ENCODE measurements at regions not wholly inside any gene's neighbourhood (a gene's known extent, or its start where the extent isn't known, plus 50 kb on each side); places are given as distances from the start of the nearest gene placed in this dataset.

DNA sequence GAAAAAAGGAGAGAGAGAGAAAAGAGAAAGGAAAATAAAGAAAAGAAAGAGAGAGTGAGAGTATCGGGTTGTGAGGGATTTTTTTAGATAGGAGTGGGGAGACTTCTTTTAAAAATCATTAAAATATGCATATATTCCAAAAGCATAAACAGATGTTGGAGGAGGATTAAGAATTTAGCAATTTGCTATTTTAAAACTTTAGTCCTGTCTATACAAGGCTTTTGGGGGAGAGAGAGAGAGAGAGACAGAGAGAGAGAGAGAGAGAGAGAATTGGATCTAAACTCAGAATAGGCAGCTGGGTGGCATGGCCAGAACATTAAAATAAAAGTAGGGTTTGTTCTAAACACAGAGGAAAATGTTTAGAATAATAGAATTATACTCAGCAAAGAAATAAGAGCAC, 72.1 kb downstream of the SOD2 start:
- Histone ChIP-seq H3K27me3 (no peaks in the 10 kb centered on the region), H3K9me3 (peaks cover 0 to 10% (median 8%) of the 10 kb centered on the region in 4 donors), H3K27ac (no peak overlapping the region), H3K36me3 (no peaks in the 10 kb centered on the region), H3K4me1 (no peaks in the 10 kb centered on the region), H3K4me3 (no peak overlapping the region)
- WGBS, 2 donors, result 65 to 89% methylated on average over 1 of the region's 1 CpG
- DNase-seq (no peak), ATAC-seq (ENCODE audit: low FRiP score in 2 of 2) (no peak)
- TF ChIP-seq POLR2AphosphoS5 (IDR thresholded peaks at IDR 0.05) (no peak), POLR2A (IDR thresholded peaks at IDR 0.05) (no peak), EP300 (IDR thresholded peaks at IDR 0.05) (no peak)
- TF ChIP-seq, protein P1, sequence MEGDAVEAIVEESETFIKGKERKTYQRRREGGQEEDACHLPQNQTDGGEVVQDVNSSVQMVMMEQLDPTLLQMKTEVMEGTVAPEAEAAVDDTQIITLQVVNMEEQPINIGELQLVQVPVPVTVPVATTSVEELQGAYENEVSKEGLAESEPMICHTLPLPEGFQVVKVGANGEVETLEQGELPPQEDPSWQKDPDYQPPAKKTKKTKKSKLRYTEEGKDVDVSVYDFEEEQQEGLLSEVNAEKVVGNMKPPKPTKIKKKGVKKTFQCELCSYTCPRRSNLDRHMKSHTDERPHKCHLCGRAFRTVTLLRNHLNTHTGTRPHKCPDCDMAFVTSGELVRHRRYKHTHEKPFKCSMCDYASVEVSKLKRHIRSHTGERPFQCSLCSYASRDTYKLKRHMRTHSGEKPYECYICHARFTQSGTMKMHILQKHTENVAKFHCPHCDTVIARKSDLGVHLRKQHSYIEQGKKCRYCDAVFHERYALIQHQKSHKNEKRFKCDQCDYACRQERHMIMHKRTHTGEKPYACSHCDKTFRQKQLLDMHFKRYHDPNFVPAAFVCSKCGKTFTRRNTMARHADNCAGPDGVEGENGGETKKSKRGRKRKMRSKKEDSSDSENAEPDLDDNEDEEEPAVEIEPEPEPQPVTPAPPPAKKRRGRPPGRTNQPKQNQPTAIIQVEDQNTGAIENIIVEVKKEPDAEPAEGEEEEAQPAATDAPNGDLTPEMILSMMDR (IDR thresholded peaks at IDR 0.05), result no peak

DNA sequence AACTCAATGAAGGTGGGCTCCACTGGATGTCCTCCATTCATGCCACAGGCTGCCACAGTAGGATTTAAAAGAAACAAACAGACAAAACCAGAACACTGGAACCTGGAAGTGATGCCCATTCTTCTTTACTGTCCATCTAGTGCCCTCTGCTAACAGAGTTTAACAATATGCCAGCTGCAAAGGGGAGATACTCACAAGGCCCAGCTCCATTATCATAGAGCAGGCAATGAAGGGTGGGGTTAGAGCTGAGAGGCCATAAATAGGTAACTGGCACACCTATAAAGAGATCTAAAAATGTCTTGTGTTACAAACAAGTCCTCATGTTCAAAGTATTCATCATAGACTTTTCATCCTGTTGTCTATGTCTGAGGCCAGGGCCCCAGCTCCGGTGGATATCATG, 75.6 kb downstream of the SOD2 start:
- 100% methylated on average over 1 of the region's 1 CpG for WGBS, 2 donors
- DNase-seq, result no peak
- peaks cover 0 to 10% (median 8%) of the 10 kb centered on the region in 4 donors for H3K9me3 ChIP-seq
- no peak overlapping the region for H3K4me3 ChIP-seq
- H3K27me3 ChIP-seq, result no peaks in the 10 kb centered on the region
- no peak for ATAC-seq (ENCODE audit: low FRiP score in 2 of 2)
- H3K4me1 ChIP-seq, result no peaks in the 10 kb centered on the region
- no peak for TF ChIP-seq EP300 (IDR thresholded peaks at IDR 0.05)
- TF ChIP-seq POLR2A (IDR thresholded peaks at IDR 0.05), result no peak
- TF ChIP-seq, protein P1 (IDR thresholded peaks at IDR 0.05), result no peak
- no peak for TF ChIP-seq POLR2AphosphoS5 (IDR thresholded peaks at IDR 0.05)
- H3K36me3 ChIP-seq, result no peaks in the 10 kb centered on the region
- no peak overlapping the region for H3K27ac ChIP-seq

DNA sequence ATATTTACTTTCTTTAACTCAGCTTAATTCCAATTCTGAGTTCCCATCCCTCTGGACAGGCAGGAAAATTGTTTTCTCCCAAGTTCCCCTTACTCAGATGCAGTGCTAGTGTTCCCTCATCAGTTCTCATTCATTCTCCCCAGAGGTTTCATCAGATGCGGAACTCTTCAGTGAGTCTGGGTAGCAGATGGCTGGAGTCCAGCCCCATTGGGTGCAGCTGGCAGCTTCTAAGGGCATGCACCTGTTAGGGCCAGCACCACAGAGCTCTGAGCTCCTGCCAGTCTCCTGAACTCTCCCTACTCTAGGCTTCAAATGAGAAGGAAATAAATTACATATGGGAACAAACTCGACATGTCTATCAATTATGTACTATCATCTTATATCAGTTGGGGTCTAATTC, 76.6 kb downstream of the SOD2 start:
- no peak overlapping the region for H3K27ac ChIP-seq
- no peak for TF ChIP-seq EP300 (IDR thresholded peaks at IDR 0.05)
- TF ChIP-seq, protein P1 (IDR thresholded peaks at IDR 0.05), result no peak
- H3K9me3 ChIP-seq, result peaks cover 0 to 10% (median 8%) of the 10 kb centered on the region in 4 donors
- no peak overlapping the region for H3K4me3 ChIP-seq
- DNase-seq (no peak), ATAC-seq (ENCODE audit: low FRiP score in 2 of 2) (no peak)
- no peaks in the 10 kb centered on the region for H3K27me3 ChIP-seq
- H3K36me3 ChIP-seq, result no peaks in the 10 kb centered on the region
- WGBS, 2 donors, result 82 to 88% methylated on average over 2 of the region's 2 CpGs
- no peaks in the 10 kb centered on the region for H3K4me1 ChIP-seq

DNA sequence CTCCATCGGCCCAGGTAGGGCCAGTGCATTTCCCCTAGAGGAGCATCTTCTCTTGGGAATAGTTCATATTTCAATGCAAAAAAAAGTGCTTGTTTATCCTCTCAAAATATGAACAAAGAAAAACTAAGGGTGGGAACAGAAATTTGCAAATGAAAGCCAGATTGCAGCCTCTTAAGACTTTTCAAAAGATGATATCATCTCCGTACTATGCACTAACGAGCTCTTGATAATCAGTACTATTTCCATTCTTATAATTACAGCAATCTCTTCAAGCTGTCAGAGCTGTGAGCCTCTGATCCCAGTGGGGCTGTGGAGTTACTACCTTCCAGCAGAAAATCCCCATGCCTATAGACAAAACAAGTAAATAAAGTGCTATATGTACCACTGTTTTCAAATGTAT, 77.1 kb downstream of the SOD2 start:
- H3K27me3 ChIP-seq, result no peaks in the 10 kb centered on the region
- no peak for TF ChIP-seq EP300 (IDR thresholded peaks at IDR 0.05)
- TF ChIP-seq, protein P1 (IDR thresholded peaks at IDR 0.05), result no peak
- no peak for TF ChIP-seq POLR2AphosphoS5 (IDR thresholded peaks at IDR 0.05)
- TF ChIP-seq POLR2A (IDR thresholded peaks at IDR 0.05), result no peak
- ATAC-seq (ENCODE audit: low FRiP score in 2 of 2), result no peak
- H3K4me3 ChIP-seq, result no peak overlapping the region
- no peak for DNase-seq
- H3K27ac ChIP-seq, result no peak overlapping the region
- H3K36me3 ChIP-seq, result no peaks in the 10 kb centered on the region
- WGBS, 2 donors, result 59 to 73% methylated on average over 3 of the region's 3 CpGs
- peaks cover 0 to 10% (median 8%) of the 10 kb centered on the region in 4 donors for H3K9me3 ChIP-seq
- H3K4me1 ChIP-seq, result no peaks in the 10 kb centered on the region

DNA sequence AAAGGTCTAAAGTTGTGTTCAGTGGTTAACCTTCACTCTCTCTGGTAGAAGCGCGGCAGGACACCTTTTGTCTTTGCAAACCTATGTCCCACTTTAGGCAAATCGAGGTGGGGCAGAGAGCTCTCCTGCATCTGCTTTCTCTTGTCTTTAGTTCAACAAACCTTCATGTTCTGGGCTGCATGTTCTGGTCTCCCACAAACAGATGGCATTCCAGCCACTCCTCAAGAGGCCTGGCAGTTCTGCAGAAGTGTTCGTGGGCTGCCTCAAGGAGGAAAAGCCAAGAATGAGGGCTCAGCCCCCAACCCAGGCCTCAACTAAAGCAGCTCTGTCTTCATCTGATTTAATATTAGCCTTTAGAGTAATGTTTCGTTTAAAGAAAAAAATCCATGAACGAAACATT, 82.2 kb downstream of the SOD2 start:
- Histone ChIP-seq H3K27me3 (no peaks in the 10 kb centered on the region), H3K4me1 (no peaks in the 10 kb centered on the region), H3K36me3 (no peaks in the 10 kb centered on the region), H3K4me3 (no peak overlapping the region), H3K27ac (no peak overlapping the region), H3K9me3 (no peaks in the 10 kb centered on the region)
- no peak for TF ChIP-seq POLR2AphosphoS5 (IDR thresholded peaks at IDR 0.05)
- TF ChIP-seq, protein P1 (IDR thresholded peaks at IDR 0.05), result no peak
- TF ChIP-seq EP300 (IDR thresholded peaks at IDR 0.05), result no peak
- no peak for TF ChIP-seq POLR2A (IDR thresholded peaks at IDR 0.05)
- 86 to 92% methylated on average over 6 of the region's 6 CpGs for WGBS, 2 donors
- ATAC-seq (ENCODE audit: low FRiP score in 2 of 2) (no peak), DNase-seq (no peak)

Data from upper lobe of left lung (tissue), 6 donors.